GM12891 (cell line): ENCODE measurements at regions not wholly inside any gene's neighbourhood (a gene's known extent, or its start where the extent isn't known, plus 50 kb on each side); places are given as distances from the start of the nearest gene placed in this dataset.
"Not testable (repeated sequence)": the region's sequence is repeated elsewhere in the genome, so short reads cannot be mapped to it uniquely, and the experiment has no call there.

Experiments
- DNase-seq: peaks from one replicate; pipeline ENCODE4 v3.0.0; 2011; ENCODE audit warnings: low spot score; ENCODE audit not compliant: insufficient read length
- FAIRE-seq: peaks from 2 replicates; lab custom pipeline; 2011; peaks lifted over from hg19 to GRCh38; lab: Jason Lieb, UNC
- PAX5 ChIP-seq: IDR thresholded peaks from 2 replicates; pipeline ENCODE4 v1.6.1; 2011; ENCODE audit warnings: low read length, moderate library complexity, mild to moderate bottlenecking; ENCODE audit not compliant: insufficient read depth, severe bottlenecking
- POLR2A ChIP-seq: IDR thresholded peaks from 2 replicates; pipeline ENCODE4 v1.6.1; 2011; ENCODE audit warnings: low read depth, low read length, control low read depth
- POLR2AphosphoS5 ChIP-seq: IDR thresholded peaks from 2 replicates; pipeline ENCODE4 v1.6.1; 2011; ENCODE audit warnings: low read depth, low read length, control low read depth
- POU2F2 ChIP-seq: IDR thresholded peaks from 2 replicates; pipeline ENCODE4 v1.6.1; 2011; ENCODE audit warnings: low read depth, mild to moderate bottlenecking, control low read depth, low read length, moderate library complexity
- SPI1 ChIP-seq: IDR thresholded peaks from 2 replicates; pipeline ENCODE4 v1.6.1; 2011; ENCODE audit warnings: low read depth, low read length, control low read depth
- TAF1 ChIP-seq: IDR thresholded peaks from 2 replicates; pipeline ENCODE4 v1.6.1; 2011; ENCODE audit warnings: low read depth, low read length, control low read depth

- DNase-seq (no peak), FAIRE-seq (no peak)
- TF ChIP-seq POU2F2 (no peak), TAF1 (no peak), POLR2A (no peak), POLR2AphosphoS5 (no peak), PAX5 (no peak), SPI1 (no peak)
Observed at GRCh38 chr10:22111705-22112104, 106.1 kb downstream of the EBLN1 start.

- DNase-seq (no peak), FAIRE-seq (no peak)
- no peak for TF ChIP-seq POLR2AphosphoS5
- no peak for TF ChIP-seq PAX5
- no peak for TF ChIP-seq POLR2A
- no peak for TF ChIP-seq POU2F2
Observed at GRCh38 chr10:22111260-22111659, 106.6 kb downstream of the EBLN1 start.

- no peak for FAIRE-seq
- TF ChIP-seq POLR2A (no peak), TAF1 (no peak), PAX5 (no peak), SPI1 (no peak), POLR2AphosphoS5 (no peak), POU2F2 (no peak)
- DNase-seq = no peak
Observed at GRCh38 chr10:22110761-22111160, 107.1 kb downstream of the EBLN1 start.

- no peak for FAIRE-seq
- TF ChIP-seq POU2F2 (no peak), POLR2AphosphoS5 (no peak), POLR2A (no peak), SPI1 (no peak), TAF1 (no peak), PAX5 (no peak)
Observed at GRCh38 chr10:22105270-22105669, 101.7 kb upstream of the DNAJC1 start.

DNA sequence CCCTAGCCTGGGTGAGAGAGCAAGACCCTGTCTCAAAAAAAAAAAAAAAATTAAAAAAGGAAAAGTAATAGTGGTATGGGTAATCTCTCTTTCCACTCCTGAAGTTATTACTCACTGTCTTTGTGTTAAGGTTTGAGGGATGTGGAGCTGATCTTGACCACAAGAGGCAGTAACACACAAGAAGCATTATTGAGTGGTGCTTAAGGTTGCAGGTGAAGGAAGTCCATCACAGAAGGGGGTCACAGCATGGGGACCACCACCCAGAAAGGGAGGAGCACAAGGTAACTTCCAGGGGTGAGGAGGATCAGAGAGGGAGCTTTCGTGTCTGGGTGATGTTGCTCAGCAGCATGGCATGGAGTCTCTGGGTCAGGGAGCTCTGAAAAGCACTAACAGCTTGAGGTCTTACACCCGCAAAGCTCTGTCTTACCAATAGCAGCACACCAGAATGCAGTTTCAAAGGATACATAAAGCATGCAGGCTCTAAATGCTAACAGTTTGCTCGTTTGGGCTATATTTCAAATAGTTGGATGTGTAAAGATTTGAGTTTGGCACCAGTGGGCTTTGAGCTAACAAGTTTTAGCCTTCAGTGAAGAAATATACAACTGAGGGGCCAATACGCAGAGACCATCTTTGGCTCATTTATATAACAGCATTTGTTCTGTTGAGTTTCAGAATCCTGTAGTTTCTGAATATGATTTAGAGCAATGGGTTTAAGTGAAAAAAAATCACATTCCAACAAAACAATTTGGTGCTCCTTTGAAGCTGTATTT is 100.4 kb upstream of the DNAJC1 start:
- DNase-seq (no peak), FAIRE-seq (peak; percentile 57)
- TF ChIP-seq POLR2AphosphoS5 (no peak), POLR2A (no peak), TAF1 (no peak), SPI1 (no peak), POU2F2 (no peak), PAX5 (no peak)

More at GRCh38 chr10:22105270-22105669, 101.7 kb upstream of the DNAJC1 start:
- no peak for DNase-seq

DNA sequence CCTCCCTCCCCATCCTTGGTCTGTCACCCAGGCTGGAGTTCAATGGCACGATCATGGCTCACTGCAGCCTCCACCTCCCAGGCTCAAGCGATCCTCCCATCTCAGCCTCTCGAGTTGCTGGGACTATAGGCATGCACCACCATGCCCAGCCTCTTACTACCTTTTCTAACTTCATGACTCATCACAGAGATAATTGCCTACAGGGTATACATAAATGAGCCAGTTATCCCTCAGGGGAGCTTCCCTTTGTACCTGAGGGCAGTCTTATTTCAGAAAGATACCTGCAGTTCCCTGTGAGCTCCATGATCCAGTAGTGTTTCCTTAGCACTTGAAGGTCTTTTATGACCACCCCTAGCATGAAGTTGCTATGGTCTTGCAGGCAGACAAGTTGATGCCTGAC is 94.2 kb upstream of the DNAJC1 start:
- no peak for FAIRE-seq
- TF ChIP-seq TAF1 = no peak

GRCh38 chr10:22091260-22091659 is 87.7 kb upstream of the DNAJC1 start:
- not testable (repeated sequence) for DNase-seq, FAIRE-seq

More for the DNA sequence above, 94.2 kb upstream of the DNAJC1 start:
- DNase-seq = no peak

DNA sequence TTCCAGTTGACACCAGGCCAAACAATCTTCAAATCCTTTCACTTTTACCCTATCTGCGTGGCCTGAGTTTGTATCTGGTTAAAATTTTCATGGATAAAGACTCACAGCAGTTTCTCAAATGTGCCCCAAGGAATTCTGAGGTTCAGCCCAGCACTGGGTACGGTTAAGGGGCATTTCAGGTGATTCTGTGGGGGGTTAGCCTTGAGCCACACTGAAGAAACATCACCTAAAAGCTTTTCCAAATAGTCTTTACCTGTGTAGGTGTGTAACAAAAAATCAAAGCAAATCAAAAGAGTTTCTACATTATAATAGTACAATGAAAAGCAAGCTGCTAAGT is 83.8 kb upstream of the DNAJC1 start:
- TF ChIP-seq SPI1 (no peak), PAX5 (no peak), POU2F2 (no peak), POLR2AphosphoS5 (no peak), TAF1 (no peak), POLR2A (no peak)
- no peak for FAIRE-seq
- DNase-seq = no peak

DNA sequence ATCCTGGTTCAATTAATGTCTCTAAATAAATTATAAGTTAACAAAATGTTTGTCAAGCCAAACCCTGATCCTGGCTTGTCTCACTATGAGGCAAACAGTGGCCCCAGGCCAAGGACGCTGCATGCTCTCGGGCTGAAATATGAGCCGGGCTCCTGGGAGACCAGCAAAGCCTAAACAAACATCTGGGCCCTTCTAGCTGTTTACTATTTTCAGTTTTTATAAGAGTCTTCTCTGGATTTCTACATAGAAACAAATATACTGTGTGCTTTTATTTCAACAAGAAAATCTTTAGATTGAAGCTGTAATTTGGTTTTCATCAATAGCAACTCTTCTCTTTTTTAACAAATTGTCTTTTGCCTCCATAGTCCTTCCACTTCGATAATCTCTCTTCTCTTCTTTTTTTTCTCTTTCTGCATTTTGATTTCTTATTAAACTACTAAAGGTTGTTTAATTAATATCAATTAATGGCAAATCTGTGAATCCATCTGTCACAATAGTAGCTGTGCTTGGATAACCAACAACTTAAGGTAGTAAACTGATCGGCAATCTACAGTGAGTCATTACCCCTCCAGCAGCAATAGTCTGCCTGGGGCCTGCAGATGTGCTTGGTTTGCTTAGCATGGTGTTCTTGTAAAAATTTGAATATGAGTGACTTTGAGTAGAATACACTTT is 83.3 kb upstream of the DNAJC1 start:
- TF ChIP-seq POLR2AphosphoS5 (no peak), POU2F2 (no peak), POLR2A (no peak), PAX5 (no peak), TAF1 (no peak), SPI1 (no peak)
- FAIRE-seq = no peak
- DNase-seq = no peak

DNA sequence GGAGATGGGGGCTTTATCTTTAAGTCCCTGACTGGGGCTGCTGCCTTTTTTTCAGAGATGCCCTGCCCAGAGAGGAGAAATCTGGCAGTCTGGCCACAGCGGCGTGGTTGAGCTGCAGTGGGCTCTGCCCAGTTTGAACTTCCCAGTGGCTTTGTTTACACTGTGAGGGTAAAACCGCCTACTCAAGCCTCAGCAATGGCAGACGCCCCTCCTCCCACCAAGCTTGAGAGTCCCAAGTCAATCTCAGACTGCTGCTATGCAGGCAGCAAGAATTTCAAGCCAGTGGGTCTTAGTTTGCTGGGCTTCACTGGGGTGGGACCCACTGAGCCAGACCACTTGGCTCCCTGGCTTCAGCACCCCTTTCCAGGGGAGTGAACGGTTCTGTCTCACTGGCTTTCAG is 76.4 kb upstream of the DNAJC1 start:
- FAIRE-seq, DNase-seq: not testable (repeated sequence)

- FAIRE-seq = no peak
- DNase-seq = no peak
- no peak for TF ChIP-seq SPI1
- TF ChIP-seq POLR2AphosphoS5 = no peak
- TF ChIP-seq TAF1 = no peak
- no peak for TF ChIP-seq POU2F2
- TF ChIP-seq PAX5 = no peak
- TF ChIP-seq POLR2A = no peak
Observed at GRCh38 chr10:22071332-22071731, 67.8 kb upstream of the DNAJC1 start.
